Upper lobe of right lung (tissue), 1 donor: ENCODE measurements at regions not wholly inside any gene's neighbourhood (a gene's known extent, or its start where the extent isn't known, plus 50 kb on each side); places are given as distances from the start of the nearest gene placed in this dataset.

ENCODE experiments used
- ATAC-seq: fragments of 200-7000 bp; cut with Tn5 transposase; one replicate; pipeline ENCODE4 v1.9.1; 2020; ENCODE audit warnings: mild to moderate bottlenecking, moderate library complexity
- DNase-seq: peaks from one replicate; pipeline ENCODE4 v3.0.0-alpha.2; 2020
- H3K27ac ChIP-seq: fragments of 200-600 bp; one replicate; pipeline ENCODE4 v1.8.0; 2022
- H3K27me3 ChIP-seq: fragments of 200-600 bp; one replicate; pipeline ENCODE4 v1.8.0; 2022; ENCODE audit warnings: mild to moderate bottlenecking
- H3K36me3 ChIP-seq: fragments of 200-600 bp; one replicate; pipeline ENCODE4 v1.8.0; 2022
- H3K4me1 ChIP-seq: fragments of 200-600 bp; one replicate; pipeline ENCODE4 v1.8.0; 2022
- H3K4me3 ChIP-seq: fragments of 200-600 bp; one replicate; pipeline ENCODE4 v1.8.0; 2022; ENCODE audit warnings: mild to moderate bottlenecking
- H3K9me3 ChIP-seq: fragments of 200-600 bp; one replicate; pipeline ENCODE4 v1.8.0; 2022
- CTCF ChIP-seq: fragments of 200-600 bp; IDR thresholded peaks from one replicate; pipeline ENCODE4 v1.8.0; 2022; ENCODE audit warnings: antibody characterized with exemption
- intact Hi-C: fragments of 100-400 bp; cut with DNase I; formaldehyde crosslinking; loops from one replicate; pipeline ENCODE4 v1.11.0; 2022
- donor health status: DM: no; HTN: yes; CAD: no; lungs with severe emphysema.

- no peaks in the 10 kb centered on the region for H3K4me1 ChIP-seq
- intact Hi-C loops = no loop called here
- no peak overlapping the region for H3K27ac ChIP-seq
- H3K27me3 ChIP-seq = no peaks in the 10 kb centered on the region
- no peak overlapping the region for H3K4me3 ChIP-seq
- no peaks in the 10 kb centered on the region for H3K36me3 ChIP-seq
- DNase-seq = no peak
- H3K9me3 ChIP-seq = no peaks in the 10 kb centered on the region
- no peak for TF ChIP-seq CTCF
- no peak for ATAC-seq
These were observed 488.7 kb upstream of the SLC39A10 start for GRCh38 chr2:195168369-195168768.

- no peak for ATAC-seq
- intact Hi-C loops = no loop called here
These were observed 492.1 kb upstream of the SLC39A10 start for GRCh38 chr2:195164930-195165329.

GRCh38 chr2:195162918-195163317, 494.1 kb upstream of the SLC39A10 start:
- DNase-seq (no peak), ATAC-seq (no peak)
- intact Hi-C loops = no loop called here

More at GRCh38 chr2:195164930-195165329, 492.1 kb upstream of the SLC39A10 start:
- no peak for TF ChIP-seq CTCF
- H3K27me3 ChIP-seq = no peaks in the 10 kb centered on the region
- no peaks in the 10 kb centered on the region for H3K36me3 ChIP-seq
- H3K4me1 ChIP-seq = no peaks in the 10 kb centered on the region
- H3K27ac ChIP-seq = no peak overlapping the region
- H3K9me3 ChIP-seq = no peaks in the 10 kb centered on the region
- no peak overlapping the region for H3K4me3 ChIP-seq
- no peak for DNase-seq

GRCh38 chr2:195162194-195162593, 494.8 kb upstream of the SLC39A10 start:
- no peak overlapping the region for H3K4me3 ChIP-seq
- no peaks in the 10 kb centered on the region for H3K9me3 ChIP-seq
- H3K4me1 ChIP-seq = no peaks in the 10 kb centered on the region
- intact Hi-C loops = no loop called here
- ATAC-seq (no peak), DNase-seq (no peak)
- no peaks in the 10 kb centered on the region for H3K36me3 ChIP-seq
- no peaks in the 10 kb centered on the region for H3K27me3 ChIP-seq
- no peak overlapping the region for H3K27ac ChIP-seq
- no peak for TF ChIP-seq CTCF

More at GRCh38 chr2:195162918-195163317, 494.1 kb upstream of the SLC39A10 start:
- Histone ChIP-seq H3K4me3 (no peak overlapping the region), H3K36me3 (no peaks in the 10 kb centered on the region), H3K9me3 (no peaks in the 10 kb centered on the region), H3K27me3 (no peaks in the 10 kb centered on the region), H3K27ac (no peak overlapping the region), H3K4me1 (no peaks in the 10 kb centered on the region)
- TF ChIP-seq CTCF = no peak

- no peak overlapping the region for H3K27ac ChIP-seq
- no peaks in the 10 kb centered on the region for H3K4me1 ChIP-seq
- ATAC-seq (no peak), DNase-seq (no peak)
- TF ChIP-seq CTCF = no peak
- intact Hi-C loops = no loop called here
- no peaks in the 10 kb centered on the region for H3K9me3 ChIP-seq
- H3K27me3 ChIP-seq = no peaks in the 10 kb centered on the region
- no peak overlapping the region for H3K4me3 ChIP-seq
- H3K36me3 ChIP-seq = no peaks in the 10 kb centered on the region
These were observed 496.1 kb upstream of the SLC39A10 start for GRCh38 chr2:195160963-195161362.

GRCh38 chr2:195151711-195152110, 505.3 kb upstream of the SLC39A10 start:
- TF ChIP-seq CTCF = no peak
- H3K36me3 ChIP-seq = no peaks in the 10 kb centered on the region
- H3K9me3 ChIP-seq = no peaks in the 10 kb centered on the region
- no peaks in the 10 kb centered on the region for H3K4me1 ChIP-seq
- no peak for ATAC-seq
- no peak overlapping the region for H3K27ac ChIP-seq
- H3K27me3 ChIP-seq = no peaks in the 10 kb centered on the region
- no peak for DNase-seq
- H3K4me3 ChIP-seq = no peak overlapping the region
- intact Hi-C loops = no loop called here
